ENCODE measurements at regions not wholly inside any gene's neighbourhood (a gene's known extent, or its start where the extent isn't known, plus 50 kb on each side); places are given as distances from the start of the nearest gene placed in this dataset.

GRCh38 chr2:196440413-196440812 is 199.1 kb upstream of the CCDC150 start:
- Histone ChIP-seq H3K79me2 (ENCODE audit: control insufficient read depth, insufficient read depth, low read length) (no peaks in the 10 kb centered on the region), H3K27ac (ENCODE audit: insufficient read depth, low read depth, low read length) (no peak overlapping the region), H4K20me1 (replicated peaks; ENCODE audit: control insufficient read depth, extremely low read depth, insufficient read depth, low read length) (no peaks in the 10 kb centered on the region), H3K27me3 (ENCODE audit: control insufficient read depth in 2 of 2, insufficient read depth in 2 of 2, low read length in 2 of 2) (no peaks in the 10 kb centered on the region), H3K4me2 (ENCODE audit: insufficient read depth, low read length) (no peak overlapping the region), H3K9me3 (replicated peaks; ENCODE audit: control insufficient read depth, insufficient read depth, low read length) (no peaks in the 10 kb centered on the region), H3K4me1 (ENCODE audit: control insufficient read depth, extremely low read depth, insufficient read depth, low read length) (peaks cover 2% of the 10 kb centered on the region), H3K9me1 (replicated peaks; ENCODE audit: control insufficient read depth, extremely low read depth, insufficient read depth, low read length) (no peaks in the 10 kb centered on the region), H3K4me3 (replicated peaks in 1 of 3; ENCODE audit: insufficient read depth in 1 of 3, low read depth in 1 of 3, low read length in 3 of 3) (no peak overlapping the region), H3K36me3 (ENCODE audit: control insufficient read depth in 2 of 2, extremely low read depth in 1 of 2, insufficient read depth in 2 of 2, low read length in 2 of 2) (no peaks in the 10 kb centered on the region), H2AFZ (ENCODE audit: low read depth, low read length) (no peak overlapping the region), H3K9ac (replicated peaks; ENCODE audit: extremely low read depth, insufficient read depth, low read length) (no peak overlapping the region)
- no TSS peak for BruUV-seq (replicated peaks)
- POLR2A ChIA-PET: no interaction called here
- dilution Hi-C loops (cut with MboI; ENCODE audit: extremely low pct_ligation_motif_present, low sequenced_read_pairs) (no loop called here), intact Hi-C loops (cut with micrococcal nuclease) (no loop called here)
- TF ChIP-seq EZH2 (IDR thresholded peaks at IDR 0.05; ENCODE audit: borderline replicate concordance, low read depth, low read length, severe bottlenecking) (no peak), POLR2A (IDR thresholded peaks at IDR 0.05; ENCODE audit: low read depth, low read length) (no peak), CTCF (IDR thresholded peaks at IDR 0.05; ENCODE audit: extremely low read depth in 1 of 2, insufficient read depth in 1 of 2, low read depth in 1 of 2, low read length in 2 of 2) (no peak), JUN (IDR thresholded peaks at IDR 0.05; ENCODE audit: borderline replicate concordance, insufficient read depth, insufficient read length, low read depth) (no peak), FOS (IDR thresholded peaks at IDR 0.05; ENCODE audit: borderline replicate concordance, insufficient read depth, low read length) (no peak)
- no peak for DNase-seq (ENCODE audit: low read depth, low spot score)
- CTCF ChIA-PET: interaction anchor here (0.5 to 0.9 kb wide), 2 partner anchors 14 to 1693 kb away, joined by 4 to 5 read pairs; no protein-coding TSS in a partner anchor
- no peak for FAIRE-seq

DNA sequence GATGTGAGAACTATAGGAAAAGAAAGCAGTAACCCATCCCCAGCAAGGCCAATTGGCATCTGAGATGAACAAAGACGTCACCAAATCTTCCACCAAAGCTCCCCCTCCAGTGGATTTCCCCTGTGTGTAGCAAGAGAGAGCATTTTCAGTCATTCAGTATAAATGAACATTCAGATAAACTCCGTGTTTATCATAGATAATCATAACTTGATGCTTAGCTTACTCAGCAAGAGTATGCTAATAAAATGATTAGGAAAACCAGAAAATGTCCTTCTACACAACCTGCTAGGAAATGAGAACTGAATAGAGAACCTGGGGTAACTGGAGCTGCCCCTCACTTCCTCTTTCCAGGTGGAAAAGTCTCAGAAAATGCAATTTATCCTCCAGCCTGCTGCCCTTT is 198.0 kb upstream of the CCDC150 start:
- Histone ChIP-seq H3K27me3 (ENCODE audit: control insufficient read depth in 2 of 2, insufficient read depth in 2 of 2, low read length in 2 of 2) (no peaks in the 10 kb centered on the region), H3K9me1 (replicated peaks; ENCODE audit: control insufficient read depth, extremely low read depth, insufficient read depth, low read length) (no peaks in the 10 kb centered on the region), H3K9ac (replicated peaks; ENCODE audit: extremely low read depth, insufficient read depth, low read length) (no peak overlapping the region), H3K79me2 (ENCODE audit: control insufficient read depth, insufficient read depth, low read length) (no peaks in the 10 kb centered on the region), H3K27ac (ENCODE audit: insufficient read depth, low read depth, low read length) (no peak overlapping the region), H3K36me3 (ENCODE audit: control insufficient read depth in 2 of 2, extremely low read depth in 1 of 2, insufficient read depth in 2 of 2, low read length in 2 of 2) (no peaks in the 10 kb centered on the region), H4K20me1 (replicated peaks; ENCODE audit: control insufficient read depth, extremely low read depth, insufficient read depth, low read length) (no peaks in the 10 kb centered on the region), H2AFZ (ENCODE audit: low read depth, low read length) (no peak overlapping the region), H3K9me3 (replicated peaks; ENCODE audit: control insufficient read depth, insufficient read depth, low read length) (no peaks in the 10 kb centered on the region), H3K4me1 (ENCODE audit: control insufficient read depth, extremely low read depth, insufficient read depth, low read length) (no peaks in the 10 kb centered on the region), H3K4me3 (replicated peaks in 1 of 3; ENCODE audit: insufficient read depth in 1 of 3, low read depth in 1 of 3, low read length in 3 of 3) (no peak overlapping the region), H3K4me2 (ENCODE audit: insufficient read depth, low read length) (no peak overlapping the region)
- POLR2A ChIA-PET: no interaction called here
- DNase-seq (ENCODE audit: low read depth, low spot score): no peak
- CTCF ChIA-PET: interaction anchor here (0.8 to 1.8 kb wide), 2 partner anchors 12 to 23 kb away, joined by 3 to 9 read pairs; no protein-coding TSS in a partner anchor
- BruUV-seq (replicated peaks): no TSS peak
- dilution Hi-C loops (cut with MboI; ENCODE audit: extremely low pct_ligation_motif_present, low sequenced_read_pairs) (no loop called here), intact Hi-C loops (cut with micrococcal nuclease) (no loop called here)
- TF ChIP-seq CTCF (IDR thresholded peaks at IDR 0.05; ENCODE audit: extremely low read depth in 1 of 2, insufficient read depth in 1 of 2, low read depth in 1 of 2, low read length in 2 of 2): no peak
- no peak for TF ChIP-seq POLR2A (IDR thresholded peaks at IDR 0.05; ENCODE audit: low read depth, low read length)
- no peak for TF ChIP-seq MYC (IDR thresholded peaks at IDR 0.05; ENCODE audit: low read depth, low read length)
- no peak for TF ChIP-seq GATA2 (IDR thresholded peaks at IDR 0.05; ENCODE audit: insufficient read depth, insufficient read length, low read depth, low read length)
- TF ChIP-seq POLR2AphosphoS5 (IDR thresholded peaks at IDR 0.05; ENCODE audit: insufficient read depth, low read depth, low read length): no peak
- TF ChIP-seq MAX (IDR thresholded peaks at IDR 0.05; ENCODE audit: insufficient read depth, insufficient read length): no peak
- TF ChIP-seq JUN (IDR thresholded peaks at IDR 0.05; ENCODE audit: borderline replicate concordance, insufficient read depth, insufficient read length, low read depth): no peak
- no peak for TF ChIP-seq FOS (IDR thresholded peaks at IDR 0.05; ENCODE audit: borderline replicate concordance, insufficient read depth, low read length)
- TF ChIP-seq EZH2 (IDR thresholded peaks at IDR 0.05; ENCODE audit: borderline replicate concordance, low read depth, low read length, severe bottlenecking): no peak
- FAIRE-seq: no peak

Measured in endothelial cell of umbilical vein (primary cell).